HEK293T (cell line): ENCODE measurements at regions not wholly inside any gene's neighbourhood (a gene's known extent, or its start where the extent isn't known, plus 50 kb on each side); places are given as distances from the start of the nearest gene placed in this dataset.

Experiments
- ARNT ChIP-seq: fragments of 450-650 bp; IDR thresholded peaks from 2 replicates; pipeline ENCODE4 v1.6.1; 2017; ENCODE audit warnings: mild to moderate bottlenecking
- BHLHE40 ChIP-seq: fragments of 450-650 bp; IDR thresholded peaks from 2 replicates; pipeline ENCODE4 v1.6.1; 2016; ENCODE audit warnings: mild to moderate bottlenecking, moderate library complexity, borderline replicate concordance
- CTBP1 ChIP-seq: fragments of 450-650 bp; IDR thresholded peaks from 2 replicates; pipeline ENCODE4 v1.6.1; 2016; ENCODE audit warnings: borderline replicate concordance
- FOXM1 ChIP-seq: fragments of 450-650 bp; IDR thresholded peaks from 2 replicates; pipeline ENCODE4 v1.6.1; 2017; ENCODE audit warnings: mild to moderate bottlenecking, borderline replicate concordance
- L3MBTL2 ChIP-seq: fragments of 450-650 bp; conservative IDR thresholded peaks from 2 replicates; pipeline ENCODE4 v1.6.1; 2016; ENCODE audit warnings: mild to moderate bottlenecking
- NFRKB ChIP-seq: fragments of 450-650 bp; IDR thresholded peaks from 2 replicates; pipeline ENCODE4 v1.6.1; 2016; ENCODE audit warnings: mild to moderate bottlenecking, moderate library complexity
- PKNOX1 ChIP-seq: fragments of 450-650 bp; IDR thresholded peaks from 2 replicates; pipeline ENCODE4 v1.6.1; 2016
- SP1 ChIP-seq: fragments of 450-650 bp; IDR thresholded peaks from 2 replicates; pipeline ENCODE4 v1.6.1; 2017
- SUZ12 ChIP-seq: fragments of 450-650 bp; IDR thresholded peaks from 2 replicates; pipeline ENCODE4 v1.6.1; 2016; ENCODE audit warnings: mild to moderate bottlenecking
- TARDBP ChIP-seq: fragments of 450-650 bp; IDR thresholded peaks from 2 replicates; pipeline ENCODE4 v1.6.1; 2016
- ZNF384 ChIP-seq: fragments of 450-650 bp; IDR thresholded peaks from 2 replicates; pipeline ENCODE4 v1.6.1; 2016

GRCh38 chr4:13126976-13127910, 356.9 kb downstream of the RAB28 start:
- TF ChIP-seq FOXM1 = no peak
- no peak for TF ChIP-seq BHLHE40
- no peak for TF ChIP-seq PKNOX1
- TF ChIP-seq ZNF384 = no peak
- TF ChIP-seq SUZ12 = no peak
- TF ChIP-seq SP1 = no peak
- no peak for TF ChIP-seq ARNT
- TF ChIP-seq L3MBTL2 = no peak
- TF ChIP-seq TARDBP = no peak
- no peak for TF ChIP-seq CTBP1
- no peak for TF ChIP-seq NFRKB
